AG08395 (cell line): ENCODE measurements at regions not wholly inside any gene's neighbourhood (a gene's known extent, or its start where the extent isn't known, plus 50 kb on each side); places are given as distances from the start of the nearest gene placed in this dataset.

ENCODE experiments used
- DNase-seq: peaks from one replicate; pipeline ENCODE4 v3.0.0; 2012; ENCODE audit warnings: mixed read lengths, low spot score

GRCh38 chr5:8138884-8139283 is 269.9 kb downstream of the MTRR start:
- no peak for DNase-seq

- no peak for DNase-seq
Observed at GRCh38 chr5:8150791-8151190, 281.8 kb downstream of the MTRR start.

DNA sequence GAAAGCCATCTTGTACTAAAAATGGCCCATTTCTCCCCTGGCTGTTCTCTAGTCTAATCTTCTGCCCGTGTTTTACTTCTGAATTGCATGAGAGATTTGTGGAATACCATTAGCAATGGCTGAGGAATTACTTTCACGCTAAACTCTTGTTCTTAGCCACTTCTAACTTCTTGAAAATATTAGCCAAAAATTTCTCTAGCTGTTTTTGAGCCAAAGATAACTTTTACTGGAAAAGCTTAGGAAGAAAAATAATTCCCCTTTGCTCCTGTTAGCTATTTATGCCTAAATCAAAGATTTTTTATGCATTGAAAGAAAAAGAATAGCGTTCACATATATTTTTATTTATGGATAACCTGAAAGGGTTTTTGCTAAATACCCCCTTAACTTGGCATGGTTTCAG is 287.8 kb downstream of the MTRR start:
- no peak for DNase-seq

- no peak for DNase-seq
Observed at GRCh38 chr5:8157320-8157822, 288.4 kb downstream of the MTRR start.

DNA sequence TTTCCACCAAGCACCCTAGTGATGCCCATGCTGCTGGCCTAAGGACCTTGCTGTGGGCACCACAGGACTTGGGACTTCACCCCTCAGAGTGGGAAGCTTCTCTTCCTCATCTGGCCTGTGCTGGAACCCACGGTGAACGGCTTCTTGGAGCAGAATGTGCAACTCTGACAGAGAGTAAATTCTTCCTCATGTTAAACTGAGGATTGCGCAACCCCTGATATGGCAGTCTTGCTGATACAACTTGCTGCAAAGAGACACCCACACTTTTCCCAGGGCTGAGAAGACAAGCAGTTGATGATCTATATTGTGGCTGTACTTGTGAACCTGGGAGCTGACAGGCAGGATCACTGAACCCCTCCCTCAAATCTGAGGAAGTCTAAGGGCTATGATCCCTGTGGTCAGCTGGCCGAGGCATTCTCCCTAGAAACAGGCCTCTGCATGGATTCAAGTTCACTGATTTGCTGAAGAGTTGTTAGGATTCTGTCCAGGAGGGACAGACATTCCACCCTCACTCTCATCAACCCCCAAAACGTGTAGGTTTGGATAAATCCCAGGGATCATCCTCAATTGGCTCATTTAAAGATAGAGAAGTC is 307.2 kb downstream of the MTRR start:
- DNase-seq: no peak

- DNase-seq: no peak
Observed at GRCh38 chr5:8184455-8185063, 315.6 kb downstream of the MTRR start.

- DNase-seq: no peak
Observed at GRCh38 chr5:8185852-8186251, 316.9 kb downstream of the MTRR start.

- DNase-seq: no peak
Observed at GRCh38 chr5:8188874-8189565, 320.1 kb downstream of the MTRR start.

- DNase-seq: no peak
Observed at GRCh38 chr5:8192840-8193239, 323.9 kb downstream of the MTRR start.

DNA sequence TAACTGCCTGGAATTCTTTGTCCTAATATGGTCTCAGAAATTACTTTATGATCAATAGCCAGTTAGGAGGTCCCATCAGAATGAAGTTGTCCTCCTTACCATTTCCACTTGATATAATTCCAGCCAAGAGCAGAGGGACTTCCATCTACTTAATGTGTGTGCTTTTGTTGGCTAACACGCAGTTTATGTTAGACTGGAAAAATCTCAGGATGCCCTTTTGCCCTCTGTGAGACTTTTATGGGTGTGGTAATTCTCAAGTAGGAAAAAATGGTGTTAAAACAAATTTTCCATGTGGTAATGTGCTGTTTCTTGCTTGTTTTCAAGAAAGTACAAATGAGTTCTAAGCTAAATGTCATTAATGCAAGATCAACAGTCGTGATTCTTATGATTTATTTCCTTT is 327.1 kb downstream of the MTRR start:
- no peak for DNase-seq

DNA sequence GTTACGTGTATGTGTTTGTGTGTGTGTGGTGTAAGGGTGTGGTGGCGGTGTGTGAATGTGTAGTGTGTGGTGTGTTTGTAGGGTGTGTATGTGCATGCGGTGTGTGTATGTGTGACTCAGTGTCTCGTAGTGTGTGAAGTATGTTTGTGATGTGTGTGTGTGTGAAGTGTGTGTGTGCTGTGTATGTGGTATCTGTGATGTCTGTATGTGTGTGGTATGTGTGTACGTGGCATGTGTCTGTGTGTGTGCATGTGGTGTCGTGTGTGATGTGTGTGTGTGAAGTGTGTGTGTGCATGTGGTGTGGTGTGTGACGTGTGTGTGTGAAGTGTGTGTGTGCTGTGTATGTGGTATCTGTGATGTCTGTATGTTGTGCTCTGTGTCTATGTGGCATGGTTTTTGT is 339.4 kb downstream of the MTRR start:
- no peak for DNase-seq

- DNase-seq: no peak
Observed at GRCh38 chr5:8209500-8209899, 340.6 kb downstream of the MTRR start.

DNA sequence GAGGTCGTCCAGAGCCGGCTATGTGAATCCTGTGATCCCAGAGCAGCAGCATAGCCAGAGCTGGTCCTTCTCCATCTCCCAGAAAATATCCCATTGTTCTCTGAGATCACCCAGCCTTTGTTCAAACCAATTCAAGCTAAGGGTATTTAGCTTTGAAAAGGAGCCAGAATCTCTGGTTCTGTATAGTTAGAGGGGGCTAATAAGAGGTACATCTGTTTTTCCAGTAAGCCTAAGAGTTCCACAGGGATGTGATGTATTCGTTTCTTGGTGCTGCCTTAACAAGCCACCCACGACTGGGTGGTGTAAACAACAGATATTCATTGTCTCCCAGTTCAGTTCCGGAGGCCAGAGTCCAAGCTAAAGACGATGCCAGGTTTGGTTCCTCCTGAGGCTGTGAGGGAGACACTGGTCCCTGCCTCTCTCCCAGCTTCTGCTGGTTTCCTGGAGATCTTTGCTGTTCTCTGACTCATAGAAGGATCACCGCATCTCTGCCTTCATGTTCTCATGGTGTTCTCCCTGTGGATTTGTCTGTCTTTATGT is 344.8 kb downstream of the MTRR start:
- DNase-seq: no peak

- no peak for DNase-seq
Observed at GRCh38 chr5:8216921-8217320, 348.0 kb downstream of the MTRR start.

- DNase-seq: no peak
Observed at GRCh38 chr5:8226148-8226547, 357.2 kb downstream of the MTRR start.

DNA sequence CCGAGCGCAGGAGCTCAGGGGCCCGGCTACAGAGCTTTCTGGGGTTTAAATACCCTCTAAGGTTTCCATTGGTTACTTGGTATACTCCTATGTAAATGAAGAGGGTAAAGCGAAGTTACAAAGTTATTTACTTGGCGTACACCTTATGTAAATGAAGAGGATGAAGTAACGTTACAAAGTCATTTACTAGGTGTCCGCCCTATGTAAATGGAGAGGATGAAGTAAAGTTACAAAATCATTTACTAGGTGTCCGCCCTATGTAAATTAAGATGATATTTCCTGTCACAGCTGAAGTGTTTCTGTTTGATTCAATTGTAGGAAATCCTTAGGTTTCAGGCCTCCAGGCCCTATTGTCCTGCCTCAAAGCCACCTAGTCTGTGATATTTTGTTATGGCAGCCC is 358.2 kb downstream of the MTRR start:
- no peak for DNase-seq

DNA sequence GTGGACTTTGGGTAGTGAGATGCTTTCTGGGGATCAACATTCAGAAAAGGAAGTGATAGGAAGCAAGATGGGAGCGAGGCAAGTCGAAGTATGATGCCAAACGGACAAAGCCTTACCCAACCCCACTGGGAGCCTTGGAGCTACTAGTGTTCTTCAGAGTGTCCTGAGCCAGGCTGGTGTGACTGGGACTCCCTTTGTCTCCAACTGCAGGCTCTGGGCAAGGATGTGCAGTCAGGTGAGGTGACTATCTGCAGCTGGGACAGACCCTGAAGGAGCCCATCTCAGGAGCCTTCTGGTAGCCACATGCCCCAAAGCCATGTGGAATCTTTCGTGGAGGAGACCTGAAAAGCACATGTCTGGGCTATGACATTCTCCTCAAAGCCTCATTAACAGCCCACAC is 360.6 kb downstream of the MTRR start:
- DNase-seq: no peak

- no peak for DNase-seq
Observed at GRCh38 chr5:8230868-8231267, 361.9 kb downstream of the MTRR start.

DNA sequence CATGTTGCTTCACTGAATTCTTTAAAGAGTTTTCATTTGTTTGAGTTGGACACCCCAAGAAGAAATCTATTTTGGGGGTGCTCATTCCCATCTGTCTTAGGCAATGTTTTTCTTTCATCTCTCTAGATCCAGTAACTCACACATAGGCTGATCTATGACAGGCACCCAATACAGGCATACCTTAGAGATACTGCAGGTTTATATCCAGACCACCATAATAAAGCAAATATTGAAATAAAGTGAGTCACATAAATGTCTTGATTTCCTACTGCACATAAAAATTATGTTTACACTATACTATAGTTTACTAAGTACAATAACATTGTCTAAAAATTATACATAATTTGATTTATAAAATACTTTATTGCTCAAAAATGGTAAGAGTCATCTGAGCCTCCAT is 364.5 kb downstream of the MTRR start:
- no peak for DNase-seq

DNA sequence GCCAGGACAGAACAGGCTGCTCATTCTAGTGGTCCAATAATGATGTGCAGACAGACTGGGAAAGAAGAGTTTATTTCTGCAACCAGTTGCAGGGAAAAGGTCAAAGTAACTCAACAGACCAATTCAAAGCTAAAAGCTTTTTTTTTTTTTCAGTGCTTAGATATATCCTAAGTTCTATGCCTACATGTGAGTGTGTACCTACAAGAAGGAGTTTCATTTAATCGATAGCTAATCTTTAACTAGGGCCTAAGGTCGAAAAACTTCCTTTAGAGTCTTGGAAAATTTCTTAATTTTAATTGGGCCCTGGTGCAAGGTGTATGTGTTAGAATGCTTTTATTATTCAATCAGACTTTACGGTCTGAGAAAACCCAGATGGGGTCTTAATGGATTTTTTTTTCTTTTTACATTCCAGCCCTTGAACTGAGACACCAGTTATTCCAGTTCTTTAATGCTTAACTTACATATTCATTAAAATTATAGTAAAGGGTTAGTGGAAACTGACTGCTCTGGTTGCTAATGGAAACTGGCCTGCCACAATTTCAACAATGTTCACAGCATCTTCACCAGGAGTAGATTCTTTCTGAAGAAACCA is 365.3 kb downstream of the MTRR start:
- DNase-seq: no peak

DNA sequence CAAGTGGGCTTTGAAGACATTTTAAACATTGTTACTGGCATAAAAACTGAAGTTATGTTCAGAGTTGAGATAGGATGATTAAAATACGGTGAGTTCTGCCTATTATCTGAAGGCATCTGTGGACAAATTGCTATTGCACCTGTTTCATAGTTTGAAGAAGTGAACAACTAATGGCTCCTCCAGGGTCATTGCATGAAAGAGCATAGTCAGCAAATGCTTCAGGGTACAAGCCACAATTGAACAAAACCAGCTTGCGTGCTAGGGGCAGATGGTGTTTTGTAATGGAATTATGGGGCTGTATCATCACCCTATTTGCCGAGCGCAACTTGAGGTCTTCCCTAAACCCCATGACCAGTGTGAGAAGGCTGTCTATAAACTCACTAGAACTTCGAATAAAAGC is 369.1 kb downstream of the MTRR start:
- no peak for DNase-seq

DNA sequence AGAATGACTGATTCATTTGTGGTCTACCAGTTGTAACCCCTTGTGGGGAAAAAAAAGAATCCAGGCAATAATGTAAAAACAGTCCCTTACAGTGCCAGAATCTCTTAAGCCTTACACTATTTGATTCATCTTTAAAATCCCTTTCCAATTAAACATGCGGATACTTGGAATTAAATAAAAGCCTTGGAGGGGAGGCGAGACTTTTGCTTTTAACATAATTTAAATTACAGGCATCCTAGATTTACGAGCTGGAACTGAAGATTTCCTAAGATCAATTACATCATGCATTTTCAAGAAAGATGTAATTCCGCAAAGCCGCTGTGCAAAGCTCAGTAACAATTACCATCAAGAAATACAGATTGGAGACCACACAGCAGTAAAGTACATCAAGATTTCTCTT is 370.2 kb downstream of the MTRR start:
- DNase-seq: no peak

DNA sequence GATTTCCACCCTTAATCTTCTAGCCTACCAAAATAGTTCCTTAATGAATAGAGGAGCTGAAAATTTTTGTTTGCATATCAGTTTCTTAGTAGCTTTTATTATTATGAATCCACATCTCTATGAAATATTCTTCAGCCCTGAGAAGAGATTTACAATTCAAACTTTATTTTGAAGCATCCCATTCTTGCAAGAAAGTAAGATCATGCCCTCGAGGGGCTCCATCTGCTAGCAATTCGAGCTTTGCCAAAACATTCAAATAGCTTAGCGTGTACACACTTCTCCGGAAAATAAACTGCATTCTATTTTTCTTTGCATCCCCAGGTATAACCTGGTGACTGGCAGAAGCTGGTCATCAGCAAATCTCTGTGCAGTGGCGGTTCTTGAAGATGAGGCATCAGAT is 370.7 kb downstream of the MTRR start:
- DNase-seq: no peak
